Type B pancreatic cell (in vitro differentiated cells): ENCODE measurements at regions not wholly inside any gene's neighbourhood (a gene's known extent, or its start where the extent isn't known, plus 50 kb on each side); places are given as distances from the start of the nearest gene placed in this dataset.

Source experiments
- DNase-seq: peaks from one replicate; pipeline ENCODE4 v3.0.0; 2021; ENCODE audit warnings: mixed read lengths; ENCODE audit not compliant: unreplicated experiment; ENCODE audit errors: extremely low spot score
- H3K27ac Mint-ChIP-seq: 2 replicates; pipeline ENCODE4 v1.8.0; 2021; ENCODE audit warnings: mild to moderate bottlenecking, mixed read lengths
- H3K27me3 Mint-ChIP-seq: 2 replicates; pipeline ENCODE4 v1.8.0; 2021; ENCODE audit warnings: mixed read lengths
- H3K36me3 Mint-ChIP-seq: 2 replicates; pipeline ENCODE4 v1.8.0; 2021; ENCODE audit warnings: mixed read lengths
- H3K4me1 Mint-ChIP-seq: one replicate; pipeline ENCODE4 v1.8.0; 2021; ENCODE audit warnings: mixed read lengths; ENCODE audit not compliant: unreplicated experiment
- H3K4me3 Mint-ChIP-seq: 2 replicates; pipeline ENCODE4 v1.8.0; 2021; ENCODE audit warnings: mild to moderate bottlenecking, mixed read lengths
- H3K9me3 Mint-ChIP-seq: 2 replicates; pipeline ENCODE4 v1.8.0; 2021; ENCODE audit warnings: mixed read lengths
- CTCF ChIP-seq: fragments of 200-600 bp; sonication (generic); conservative IDR thresholded peaks from 2 replicates; pipeline ENCODE4 v1.5.0; 2021; ENCODE audit warnings: antibody characterized with exemption, mild to moderate bottlenecking

- Mint-ChIP-seq H3K27ac (no peak overlapping the region), H3K36me3 (no peaks in the 10 kb centered on the region), H3K27me3 (no peaks in the 10 kb centered on the region), H3K9me3 (no peaks in the 10 kb centered on the region), H3K4me1 (peaks cover 24% of the 10 kb centered on the region), H3K4me3 (no peak overlapping the region)
- no peak for TF ChIP-seq CTCF
- no peak for DNase-seq
These were observed 393.9 kb upstream of the ACVR2A start for GRCh38 chr2:147450661-147451510.

- TF ChIP-seq CTCF, result no peak
- peaks cover 3% of the 10 kb centered on the region for H3K9me3 Mint-ChIP-seq
- H3K4me3 Mint-ChIP-seq, result peak overlapping the region; percentile 29
- peaks cover 24% of the 10 kb centered on the region for H3K4me1 Mint-ChIP-seq
- H3K27me3 Mint-ChIP-seq, result no peaks in the 10 kb centered on the region
- H3K27ac Mint-ChIP-seq, result peak overlapping the region; percentile 65
- no peak for DNase-seq
- H3K36me3 Mint-ChIP-seq, result no peaks in the 10 kb centered on the region
These were observed 395.4 kb upstream of the ACVR2A start for GRCh38 chr2:147449323-147449991.

DNA sequence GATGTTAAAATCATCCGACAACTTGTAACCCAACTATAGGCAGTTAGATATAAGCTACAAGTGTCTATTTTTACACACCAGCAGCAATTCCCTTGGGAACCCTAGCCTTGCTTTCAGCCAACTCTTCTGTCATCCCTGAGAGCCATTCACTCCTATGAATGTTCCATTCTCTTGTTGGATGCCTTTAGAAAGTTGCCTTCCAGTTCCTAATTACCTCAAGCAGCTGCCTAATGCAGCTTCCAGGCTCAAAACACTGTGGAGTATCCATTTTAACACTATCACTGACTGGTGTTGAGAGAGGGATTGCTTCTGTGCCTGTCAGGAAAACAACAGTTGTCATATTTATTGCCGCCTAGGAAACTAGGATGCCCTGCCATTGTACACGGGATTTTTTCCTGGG lies 402.0 kb upstream of the ACVR2A start:
- peaks cover 10% of the 10 kb centered on the region for H3K4me1 Mint-ChIP-seq
- no peak for DNase-seq
- no peak overlapping the region for H3K4me3 Mint-ChIP-seq
- H3K9me3 Mint-ChIP-seq, result peaks cover 10% of the 10 kb centered on the region
- no peak for TF ChIP-seq CTCF
- no peaks in the 10 kb centered on the region for H3K36me3 Mint-ChIP-seq
- no peak overlapping the region for H3K27ac Mint-ChIP-seq
- H3K27me3 Mint-ChIP-seq, result no peaks in the 10 kb centered on the region

DNA sequence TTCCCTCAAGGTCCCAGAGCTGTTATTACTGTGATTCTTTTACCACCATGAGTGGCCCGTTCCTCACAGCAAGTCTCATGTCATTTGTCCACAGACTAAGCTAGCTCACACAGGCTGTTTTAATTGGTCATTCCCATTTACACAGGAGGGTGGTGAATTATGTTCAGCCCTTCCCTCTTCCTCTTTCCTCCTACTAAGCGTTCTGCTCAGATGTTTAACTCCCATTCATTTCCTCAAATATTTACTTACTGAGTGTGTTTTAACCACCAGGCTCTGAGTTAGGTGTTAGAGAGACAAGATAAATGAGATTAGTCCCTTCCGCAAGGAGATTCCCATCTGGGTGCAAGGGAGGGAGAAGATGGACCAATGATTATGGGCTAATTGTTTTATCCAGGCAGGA lies 403.6 kb upstream of the ACVR2A start:
- no peak for TF ChIP-seq CTCF
- no peaks in the 10 kb centered on the region for H3K36me3 Mint-ChIP-seq

DNA sequence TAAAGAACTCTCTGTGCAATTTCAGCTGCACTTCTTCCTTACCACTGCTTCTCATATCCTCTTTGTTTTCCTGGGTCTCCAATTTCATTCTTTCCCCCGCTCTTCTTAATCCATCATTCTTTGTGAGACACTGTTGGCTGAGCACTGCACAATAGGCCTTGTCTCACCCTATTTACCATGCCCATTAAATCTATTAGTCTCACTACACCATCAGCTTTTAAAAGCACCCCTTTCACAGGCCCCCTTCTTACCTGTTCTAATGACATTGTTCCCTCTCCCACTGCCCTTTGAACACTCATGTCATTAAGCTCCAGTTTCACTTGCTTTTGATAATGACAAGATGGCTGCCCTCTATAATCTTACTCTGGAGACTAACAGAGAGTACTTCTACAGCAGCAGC lies 404.1 kb upstream of the ACVR2A start:
- H3K27ac Mint-ChIP-seq, result peak overlapping the region; percentile 1
- H3K27me3 Mint-ChIP-seq, result no peaks in the 10 kb centered on the region

More for the DNA sequence above, 403.6 kb upstream of the ACVR2A start:
- peak overlapping the region; percentile 1 for H3K27ac Mint-ChIP-seq
- no peak overlapping the region for H3K4me3 Mint-ChIP-seq
- H3K27me3 Mint-ChIP-seq, result no peaks in the 10 kb centered on the region
- H3K9me3 Mint-ChIP-seq, result peaks cover 10% of the 10 kb centered on the region
- DNase-seq, result no peak
- peaks cover 10% of the 10 kb centered on the region for H3K4me1 Mint-ChIP-seq

More for the DNA sequence above, 404.1 kb upstream of the ACVR2A start:
- Mint-ChIP-seq H3K4me1 (peaks cover 10% of the 10 kb centered on the region), H3K36me3 (no peaks in the 10 kb centered on the region), H3K9me3 (peaks cover 10% of the 10 kb centered on the region), H3K4me3 (no peak overlapping the region)
- no peak for TF ChIP-seq CTCF
- DNase-seq, result no peak
